ENCODE measurements at regions not wholly inside any gene's neighbourhood (a gene's known extent, or its start where the extent isn't known, plus 50 kb on each side); places are given as distances from the start of the nearest gene placed in this dataset.
"Not testable (repeated sequence)": the region's sequence is repeated elsewhere in the genome, so short reads cannot be mapped to it uniquely, and the experiment has no call there.

DNA sequence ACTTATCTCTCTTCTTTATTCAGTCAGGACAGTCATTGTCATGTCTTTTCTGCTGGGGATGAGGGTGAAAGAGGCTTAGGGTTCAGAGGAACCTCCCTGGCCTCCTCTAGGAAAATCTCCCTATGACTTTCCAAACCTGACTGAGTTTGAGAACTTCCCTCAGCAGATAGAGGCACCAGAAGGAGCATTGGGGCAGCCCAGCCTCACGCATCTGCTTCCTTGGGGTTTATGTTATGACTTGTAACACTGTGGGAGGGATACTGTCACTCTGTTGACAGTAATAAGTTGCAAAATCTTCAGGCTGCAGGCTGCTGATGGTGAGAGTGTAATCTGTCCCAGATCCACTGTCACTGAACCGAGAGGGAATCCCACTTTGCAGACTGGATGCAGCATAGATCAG is 4842.6 kb upstream of the OR11H1 start:
- H3K4me1 ChIP-seq (ENCODE audit: insufficient read depth); H3K9me2 ChIP-seq (replicated peaks; ENCODE audit: insufficient read depth); H3K9me3 ChIP-seq (ENCODE audit: low read depth); H3K27ac ChIP-seq; H2AFZ ChIP-seq; H3K79me2 ChIP-seq; H4K20me1 ChIP-seq (ENCODE audit: insufficient read depth, poor library complexity, severe bottlenecking); H3K27me3 ChIP-seq; H3K4me3 ChIP-seq; H3K36me3 ChIP-seq (replicated peaks; ENCODE audit: insufficient read depth, low read depth); DNase-seq (ENCODE audit: low spot score); H3K4me2 ChIP-seq: not testable (repeated sequence)
- no CpG with 5 or more reads among the region's 2 CpGs for WGBS (ENCODE audit: low lambda C conversion rate, missing lambda C conversion rate)

GRCh38 chr22:10687256-10687655 is 4840.7 kb upstream of the OR11H1 start:
- not testable (repeated sequence) for H2AFZ ChIP-seq; H3K4me2 ChIP-seq; DNase-seq (ENCODE audit: low spot score); H3K27ac ChIP-seq; H3K27me3 ChIP-seq; H3K9me3 ChIP-seq (ENCODE audit: low read depth); H3K36me3 ChIP-seq (replicated peaks; ENCODE audit: insufficient read depth, low read depth); H3K79me2 ChIP-seq; H3K4me3 ChIP-seq; H3K9me2 ChIP-seq (replicated peaks; ENCODE audit: insufficient read depth); H4K20me1 ChIP-seq (ENCODE audit: insufficient read depth, poor library complexity, severe bottlenecking); H3K4me1 ChIP-seq (ENCODE audit: insufficient read depth)
- WGBS (ENCODE audit: low lambda C conversion rate, missing lambda C conversion rate): 61% methylated on average over 3 of the region's 4 CpGs

GRCh38 chr22:10698836-10699235 is 4829.2 kb upstream of the OR11H1 start:
- H3K4me3 ChIP-seq; H4K20me1 ChIP-seq (ENCODE audit: insufficient read depth, poor library complexity, severe bottlenecking); H3K36me3 ChIP-seq (replicated peaks; ENCODE audit: insufficient read depth, low read depth); H3K4me1 ChIP-seq (ENCODE audit: insufficient read depth); H3K27ac ChIP-seq; H3K27me3 ChIP-seq; H3K9me2 ChIP-seq (replicated peaks; ENCODE audit: insufficient read depth); H3K9me3 ChIP-seq (ENCODE audit: low read depth); H3K4me2 ChIP-seq; H3K79me2 ChIP-seq; H2AFZ ChIP-seq; DNase-seq (ENCODE audit: low spot score): not testable (repeated sequence)
- no CpG with 5 or more reads among the region's 45 CpGs for WGBS (ENCODE audit: low lambda C conversion rate, missing lambda C conversion rate)

GRCh38 chr22:10699301-10700097 is 4828.5 kb upstream of the OR11H1 start:
- not testable (repeated sequence) for H3K9me3 ChIP-seq (ENCODE audit: low read depth); DNase-seq (ENCODE audit: low spot score); H3K27ac ChIP-seq; H3K4me1 ChIP-seq (ENCODE audit: insufficient read depth); H4K20me1 ChIP-seq (ENCODE audit: insufficient read depth, poor library complexity, severe bottlenecking); H3K79me2 ChIP-seq; H3K36me3 ChIP-seq (replicated peaks; ENCODE audit: insufficient read depth, low read depth); H3K4me2 ChIP-seq; H3K27me3 ChIP-seq; H3K4me3 ChIP-seq; H2AFZ ChIP-seq; H3K9me2 ChIP-seq (replicated peaks; ENCODE audit: insufficient read depth)
- 87% methylated on average over 13 of the region's 80 CpGs for whole genome bisulfite sequencing (ENCODE audit: low lambda C conversion rate, missing lambda C conversion rate)

DNA sequence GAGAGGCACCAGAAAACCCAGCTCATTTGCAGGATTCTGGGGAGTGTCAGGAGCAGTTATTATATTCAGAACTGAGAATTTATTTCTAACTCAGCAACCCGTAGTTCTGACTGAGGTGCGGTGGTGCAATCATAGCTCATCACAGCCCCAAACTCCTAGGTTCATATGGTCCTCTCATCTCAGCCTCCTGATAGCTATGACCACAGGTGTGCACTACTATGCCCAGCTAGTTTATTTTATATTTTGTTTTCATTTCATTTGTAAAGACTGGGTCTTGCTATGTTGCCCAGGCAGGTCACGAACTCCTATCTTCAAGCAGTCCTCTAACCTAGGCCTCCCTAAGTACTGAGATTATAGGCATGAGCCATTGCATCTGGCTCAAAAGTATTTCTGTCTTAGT is 4819.8 kb upstream of the OR11H1 start:
- not testable (repeated sequence) for H3K9me2 ChIP-seq (replicated peaks; ENCODE audit: insufficient read depth); H2AFZ ChIP-seq; DNase-seq (ENCODE audit: low spot score); H3K36me3 ChIP-seq (replicated peaks; ENCODE audit: insufficient read depth, low read depth); H4K20me1 ChIP-seq (ENCODE audit: insufficient read depth, poor library complexity, severe bottlenecking); H3K27ac ChIP-seq; H3K4me3 ChIP-seq; H3K4me1 ChIP-seq (ENCODE audit: insufficient read depth); H3K9me3 ChIP-seq (ENCODE audit: low read depth); H3K4me2 ChIP-seq; H3K27me3 ChIP-seq; H3K79me2 ChIP-seq
- WGBS (ENCODE audit: low lambda C conversion rate, missing lambda C conversion rate): 75% methylated on average over 3 of the region's 3 CpGs

DNA sequence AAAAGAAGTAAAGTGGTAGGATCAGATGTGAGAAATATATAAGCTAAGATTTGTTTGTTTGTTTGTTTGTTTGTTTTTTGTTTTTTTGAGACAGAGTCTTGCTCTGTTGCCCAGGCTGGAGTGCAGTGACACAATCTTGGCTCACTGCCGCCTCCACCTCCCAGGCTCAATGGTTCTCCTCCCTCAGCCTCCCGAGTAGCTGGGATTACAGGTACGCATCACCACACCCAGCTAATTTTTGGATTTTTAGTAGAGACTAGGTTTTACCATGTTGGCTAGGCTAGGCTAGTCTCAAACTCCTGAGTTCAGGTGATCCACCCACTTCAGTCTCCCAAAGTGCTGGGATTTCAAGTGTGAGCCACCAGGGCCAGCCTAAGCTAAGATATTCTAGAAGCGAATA is 4817.1 kb upstream of the OR11H1 start:
- not testable (repeated sequence) for H3K4me1 ChIP-seq (ENCODE audit: insufficient read depth); DNase-seq (ENCODE audit: low spot score); H3K9me2 ChIP-seq (replicated peaks; ENCODE audit: insufficient read depth); H3K79me2 ChIP-seq; H4K20me1 ChIP-seq (ENCODE audit: insufficient read depth, poor library complexity, severe bottlenecking); H2AFZ ChIP-seq; H3K4me3 ChIP-seq; H3K27ac ChIP-seq; H3K4me2 ChIP-seq; H3K36me3 ChIP-seq (replicated peaks; ENCODE audit: insufficient read depth, low read depth); H3K27me3 ChIP-seq
- WGBS (ENCODE audit: low lambda C conversion rate, missing lambda C conversion rate): 36% methylated on average over 4 of the region's 4 CpGs
- peaks cover 12% of the 10 kb centered on the region for H3K9me3 ChIP-seq (ENCODE audit: low read depth)

- not testable (repeated sequence) for H3K4me2 ChIP-seq; H3K36me3 ChIP-seq (replicated peaks; ENCODE audit: insufficient read depth, low read depth); H3K9me2 ChIP-seq (replicated peaks; ENCODE audit: insufficient read depth); H2AFZ ChIP-seq; H3K4me1 ChIP-seq (ENCODE audit: insufficient read depth); H3K27ac ChIP-seq; H3K27me3 ChIP-seq; H3K79me2 ChIP-seq; DNase-seq (ENCODE audit: low spot score); H3K4me3 ChIP-seq; H3K9me3 ChIP-seq (ENCODE audit: low read depth); H4K20me1 ChIP-seq (ENCODE audit: insufficient read depth, poor library complexity, severe bottlenecking)
- WGBS (ENCODE audit: low lambda C conversion rate, missing lambda C conversion rate): 62% methylated on average over 9 of the region's 9 CpGs
Observed at GRCh38 chr22:10722804-10723203, 4805.2 kb upstream of the OR11H1 start.

DNA sequence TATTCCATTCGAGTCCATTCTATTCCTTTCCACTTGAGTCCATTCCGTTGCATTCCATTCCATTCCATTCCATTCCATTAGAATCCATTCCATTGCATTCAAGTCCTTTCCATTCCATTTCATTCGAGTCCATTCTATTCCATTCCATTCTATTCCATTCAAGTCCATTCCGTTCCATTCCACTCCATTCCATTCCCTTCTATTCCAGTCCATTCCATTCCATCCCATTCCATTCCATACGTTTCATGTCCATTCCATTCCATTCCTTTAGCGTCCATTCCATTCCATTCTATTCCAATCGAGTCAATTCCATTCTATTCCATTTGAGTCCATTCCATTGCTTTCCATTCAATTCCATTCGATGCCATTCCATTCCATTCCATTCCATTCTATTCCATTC is 4804.0 kb upstream of the OR11H1 start:
- H3K27me3 ChIP-seq; H3K27ac ChIP-seq; DNase-seq (ENCODE audit: low spot score); H2AFZ ChIP-seq; H3K9me2 ChIP-seq (replicated peaks; ENCODE audit: insufficient read depth); H3K4me3 ChIP-seq; H4K20me1 ChIP-seq (ENCODE audit: insufficient read depth, poor library complexity, severe bottlenecking); H3K36me3 ChIP-seq (replicated peaks; ENCODE audit: insufficient read depth, low read depth); H3K9me3 ChIP-seq (ENCODE audit: low read depth); H3K4me2 ChIP-seq; H3K4me1 ChIP-seq (ENCODE audit: insufficient read depth); H3K79me2 ChIP-seq: not testable (repeated sequence)
- 62% methylated on average over 8 of the region's 8 CpGs for WGBS (ENCODE audit: low lambda C conversion rate, missing lambda C conversion rate)
